HEK293T (cell line): ENCODE measurements at regions not wholly inside any gene's neighbourhood (a gene's known extent, or its start where the extent isn't known, plus 50 kb on each side); places are given as distances from the start of the nearest gene placed in this dataset.

Experiments used
- BHLHE40 ChIP-seq: fragments of 450-650 bp; IDR thresholded peaks from 2 replicates; pipeline ENCODE4 v1.6.1; 2016; ENCODE audit warnings: mild to moderate bottlenecking, moderate library complexity, borderline replicate concordance
- CTBP1 ChIP-seq: fragments of 450-650 bp; IDR thresholded peaks from 2 replicates; pipeline ENCODE4 v1.6.1; 2016; ENCODE audit warnings: borderline replicate concordance
- ELF4 ChIP-seq: fragments of 450-650 bp; IDR thresholded peaks from 2 replicates; pipeline ENCODE4 v1.6.1; 2017; ENCODE audit warnings: antibody characterized with exemption
- FOXA1 ChIP-seq: fragments of 450-650 bp; IDR thresholded peaks from 2 replicates; pipeline ENCODE4 v1.6.1; 2016; ENCODE audit warnings: mild to moderate bottlenecking
- FOXK2 ChIP-seq: fragments of 450-650 bp; IDR thresholded peaks from 2 replicates; pipeline ENCODE4 v1.6.1; 2016; ENCODE audit warnings: mild to moderate bottlenecking
- FOXM1 ChIP-seq: fragments of 450-650 bp; IDR thresholded peaks from 2 replicates; pipeline ENCODE4 v1.6.1; 2017; ENCODE audit warnings: mild to moderate bottlenecking, borderline replicate concordance
- LEF1 ChIP-seq: fragments of 450-650 bp; IDR thresholded peaks from 2 replicates; pipeline ENCODE4 v1.6.1; 2017; ENCODE audit warnings: mild to moderate bottlenecking, borderline replicate concordance
- NFRKB ChIP-seq: fragments of 450-650 bp; IDR thresholded peaks from 2 replicates; pipeline ENCODE4 v1.6.1; 2016; ENCODE audit warnings: mild to moderate bottlenecking, moderate library complexity
- SP1 ChIP-seq: fragments of 450-650 bp; IDR thresholded peaks from 2 replicates; pipeline ENCODE4 v1.6.1; 2017
- SUZ12 ChIP-seq: fragments of 450-650 bp; IDR thresholded peaks from 2 replicates; pipeline ENCODE4 v1.6.1; 2016; ENCODE audit warnings: mild to moderate bottlenecking
- TARDBP ChIP-seq: fragments of 450-650 bp; IDR thresholded peaks from 2 replicates; pipeline ENCODE4 v1.6.1; 2016
- ZNF384 ChIP-seq: fragments of 450-650 bp; IDR thresholded peaks from 2 replicates; pipeline ENCODE4 v1.6.1; 2016
- TF ChIP-seq, protein P1 (sequence below): fragments of 450-650 bp; IDR thresholded peaks from 2 replicates; pipeline ENCODE4 v1.6.1; 2016

DNA sequence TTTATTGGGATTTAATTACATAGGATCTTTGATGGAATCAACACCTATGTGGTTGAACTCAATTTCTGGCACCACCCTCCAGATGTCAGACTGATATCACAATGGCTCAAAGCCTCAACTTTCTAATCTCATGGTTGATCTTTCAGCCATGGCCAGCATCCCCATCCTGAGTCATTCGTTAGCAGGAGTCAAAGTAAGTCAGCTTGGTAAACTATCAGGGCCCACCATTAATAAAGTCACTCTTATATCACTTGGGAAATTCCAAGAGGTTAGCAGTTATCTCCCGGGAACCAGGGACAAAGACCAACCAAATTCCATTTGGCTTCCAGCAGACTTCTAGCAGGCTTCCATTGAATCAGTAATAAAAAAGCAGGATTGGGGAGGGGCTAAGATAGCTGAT is 50.7 kb upstream of the TNFSF4 start:
- TF ChIP-seq LEF1, result no peak
- TF ChIP-seq ZNF384, result no peak
- TF ChIP-seq NFRKB, result no peak
- TF ChIP-seq SP1, result no peak
- TF ChIP-seq BHLHE40, result no peak
- no peak for TF ChIP-seq TARDBP
- TF ChIP-seq FOXM1, result no peak
- TF ChIP-seq ELF4, result no peak
- TF ChIP-seq SUZ12, result no peak
- TF ChIP-seq FOXA1, result no peak
- no peak for TF ChIP-seq FOXK2
- TF ChIP-seq, protein P1, sequence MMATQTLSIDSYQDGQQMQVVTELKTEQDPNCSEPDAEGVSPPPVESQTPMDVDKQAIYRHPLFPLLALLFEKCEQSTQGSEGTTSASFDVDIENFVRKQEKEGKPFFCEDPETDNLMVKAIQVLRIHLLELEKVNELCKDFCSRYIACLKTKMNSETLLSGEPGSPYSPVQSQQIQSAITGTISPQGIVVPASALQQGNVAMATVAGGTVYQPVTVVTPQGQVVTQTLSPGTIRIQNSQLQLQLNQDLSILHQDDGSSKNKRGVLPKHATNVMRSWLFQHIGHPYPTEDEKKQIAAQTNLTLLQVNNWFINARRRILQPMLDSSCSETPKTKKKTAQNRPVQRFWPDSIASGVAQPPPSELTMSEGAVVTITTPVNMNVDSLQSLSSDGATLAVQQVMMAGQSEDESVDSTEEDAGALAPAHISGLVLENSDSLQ, result no peak
- no peak for TF ChIP-seq CTBP1
